IPS DF 4.7 (cell line): ENCODE measurements at regions not wholly inside any gene's neighbourhood (a gene's known extent, or its start where the extent isn't known, plus 50 kb on each side); places are given as distances from the start of the nearest gene placed in this dataset.
"Not testable (repeated sequence)": the region's sequence is repeated elsewhere in the genome, so short reads cannot be mapped to it uniquely, and the experiment has no call there.

Experiments used
- DNase-seq: peaks from one replicate; pipeline ENCODE4 v3.0.0-alpha.2; 2013; ENCODE audit warnings: low spot score; ENCODE audit errors: extremely low read depth

GRCh38 chr6:71706523-71706922 is 179.8 kb upstream of the RIMS1 start:
- DNase-seq = no peak

GRCh38 chr6:71707059-71707458 is 179.3 kb upstream of the RIMS1 start:
- no peak for DNase-seq

GRCh38 chr6:71720705-71721104 is 165.6 kb upstream of the RIMS1 start:
- no peak for DNase-seq

DNA sequence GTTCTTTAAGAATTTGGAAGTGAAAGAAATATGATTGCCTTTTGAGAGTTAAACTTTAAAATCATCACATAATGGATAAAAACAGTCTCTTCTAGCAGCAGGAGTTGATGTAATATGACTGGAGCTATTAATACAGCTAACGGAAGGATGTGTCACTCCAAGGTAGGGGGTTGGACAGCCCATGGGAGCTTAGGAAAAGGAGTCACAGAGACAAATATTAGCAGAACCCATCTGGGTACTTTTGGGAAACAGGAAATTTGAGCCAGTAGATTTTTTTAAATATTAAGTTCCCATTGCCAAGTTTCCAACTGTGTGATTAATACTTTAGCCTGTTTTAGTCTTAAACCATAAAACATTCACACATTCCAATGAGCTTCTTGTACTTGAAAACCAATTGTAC is 164.7 kb upstream of the RIMS1 start:
- DNase-seq = no peak

GRCh38 chr6:71722736-71723135 is 163.6 kb upstream of the RIMS1 start:
- DNase-seq = no peak

DNA sequence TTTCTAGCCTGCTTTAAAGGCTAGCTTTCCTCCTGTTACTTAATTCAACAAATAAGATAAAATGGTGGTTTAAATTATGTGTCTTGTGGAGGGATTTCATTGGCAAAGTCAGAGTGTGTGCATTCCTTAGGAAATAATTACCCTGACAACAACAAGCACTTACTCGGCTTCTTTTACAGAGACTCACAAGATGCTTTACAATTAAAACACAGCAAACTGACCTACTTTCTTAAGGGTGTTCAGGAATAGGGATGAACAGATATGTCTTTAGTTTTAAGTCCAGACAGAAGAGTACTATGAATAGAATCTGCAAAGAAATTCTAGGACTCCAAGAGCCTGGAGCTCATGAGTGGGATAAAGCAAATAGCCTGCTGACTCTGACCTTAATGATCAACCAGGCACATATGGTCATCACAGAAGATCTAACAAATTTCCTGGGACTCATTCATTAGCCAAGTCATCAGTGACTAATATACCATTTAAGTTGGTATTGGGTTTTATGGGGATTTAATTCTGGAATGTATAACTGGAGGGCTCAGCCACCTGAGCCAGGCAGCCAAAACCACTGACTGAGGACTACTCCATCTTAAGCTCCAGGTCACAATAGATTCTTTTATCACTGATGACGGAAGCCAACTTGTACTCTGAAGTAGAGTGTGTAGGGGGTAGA is 161.8 kb upstream of the RIMS1 start:
- DNase-seq = no peak

- no peak for DNase-seq
These were observed 161.3 kb upstream of the RIMS1 start for GRCh38 chr6:71725126-71725470.

- no peak for DNase-seq
These were observed 160.2 kb upstream of the RIMS1 start for GRCh38 chr6:71726121-71726520.

- DNase-seq = no peak
These were observed 158.6 kb upstream of the RIMS1 start for GRCh38 chr6:71727632-71728294.

DNA sequence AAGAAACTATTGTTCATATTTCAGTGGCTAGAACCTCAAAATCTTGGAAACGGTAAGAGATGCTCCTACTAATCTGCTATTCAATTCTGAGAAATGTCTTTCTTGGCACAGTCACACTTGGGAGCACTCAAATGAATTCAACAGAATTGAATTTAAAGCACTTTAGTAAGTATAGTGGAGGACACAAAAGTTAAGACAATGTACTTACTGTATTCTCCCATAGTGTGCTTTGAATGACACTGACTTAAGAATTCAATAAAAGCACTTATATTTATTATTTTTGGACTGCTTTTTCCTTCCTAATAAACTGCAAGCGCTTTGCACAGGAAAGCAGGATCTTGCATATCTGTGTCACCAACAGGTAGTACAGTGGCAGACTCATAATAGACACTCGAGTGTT is 156.1 kb upstream of the RIMS1 start:
- DNase-seq = no peak

DNA sequence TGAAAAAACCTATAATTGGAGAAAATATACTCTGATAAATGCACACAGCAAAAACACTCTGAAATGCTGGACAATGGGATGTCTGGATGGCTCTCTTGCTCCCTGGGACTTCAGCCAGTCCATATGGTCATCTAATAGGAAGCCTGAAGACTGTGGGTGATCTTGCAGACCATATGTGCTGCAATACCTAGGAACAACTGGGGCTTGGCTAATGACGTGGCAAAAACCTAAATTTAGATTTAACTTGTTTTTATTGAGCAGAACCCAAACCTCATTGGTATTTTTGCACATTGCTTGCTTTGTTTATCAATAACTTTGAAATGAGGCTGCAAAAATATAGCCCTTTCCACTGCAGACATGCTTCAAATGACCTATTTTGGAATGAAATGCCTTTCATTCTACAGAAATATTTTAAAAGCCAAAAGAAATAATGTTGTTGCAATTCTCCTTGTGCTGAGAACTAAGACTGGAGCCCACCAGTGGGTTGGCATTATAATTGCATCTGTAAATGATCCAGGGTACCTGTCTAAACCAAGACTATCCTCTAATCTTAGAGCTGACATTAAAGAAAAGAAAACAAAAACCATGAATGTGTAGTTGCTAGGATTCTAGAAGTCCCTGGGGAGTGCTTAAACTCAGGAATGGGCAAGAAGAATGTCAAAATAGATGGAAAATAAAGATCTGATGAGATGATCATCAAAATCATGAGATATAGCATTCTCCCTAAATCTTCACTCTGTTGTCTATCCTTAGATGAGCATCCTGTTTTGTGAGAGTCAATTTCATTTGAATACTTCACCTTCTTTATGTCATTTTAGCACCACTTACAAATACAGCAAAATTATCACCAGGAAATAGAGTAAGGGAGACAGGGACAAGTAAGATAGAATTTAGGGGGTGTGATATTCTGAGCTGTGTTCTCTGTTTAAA is 152.1 kb upstream of the RIMS1 start:
- no peak for DNase-seq

GRCh38 chr6:71737953-71738352 is 148.4 kb upstream of the RIMS1 start:
- no peak for DNase-seq

- DNase-seq = no peak
These were observed 140.8 kb upstream of the RIMS1 start for GRCh38 chr6:71745525-71745924.

DNA sequence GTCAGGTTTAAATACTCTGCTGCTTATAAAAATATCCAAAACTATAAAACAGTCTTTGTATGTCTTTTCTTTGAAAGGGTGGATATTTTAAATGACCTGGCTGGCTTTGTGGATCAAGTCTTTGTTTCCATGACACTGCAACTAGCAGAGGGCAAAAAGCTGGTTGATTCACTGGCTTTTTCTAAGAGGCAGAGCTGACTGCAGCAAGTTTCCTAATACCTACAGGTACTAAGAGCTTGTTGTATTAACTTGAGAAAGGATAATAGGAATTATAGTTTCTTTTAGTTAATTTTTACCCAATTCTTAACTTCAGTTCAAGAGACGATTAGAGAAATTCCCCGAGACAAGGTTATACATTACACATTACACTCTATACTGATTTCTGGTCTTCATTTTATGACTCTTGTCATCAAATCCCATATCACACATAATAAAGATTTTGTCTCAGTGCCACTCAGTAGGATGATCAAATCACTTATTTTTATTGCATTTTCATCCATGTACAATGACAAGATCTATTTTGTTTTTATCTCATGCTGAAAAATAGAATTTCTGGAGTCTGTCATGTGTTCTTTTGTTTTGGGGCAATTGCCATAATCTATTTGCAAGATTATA is 120.1 kb upstream of the RIMS1 start:
- no peak for DNase-seq

DNA sequence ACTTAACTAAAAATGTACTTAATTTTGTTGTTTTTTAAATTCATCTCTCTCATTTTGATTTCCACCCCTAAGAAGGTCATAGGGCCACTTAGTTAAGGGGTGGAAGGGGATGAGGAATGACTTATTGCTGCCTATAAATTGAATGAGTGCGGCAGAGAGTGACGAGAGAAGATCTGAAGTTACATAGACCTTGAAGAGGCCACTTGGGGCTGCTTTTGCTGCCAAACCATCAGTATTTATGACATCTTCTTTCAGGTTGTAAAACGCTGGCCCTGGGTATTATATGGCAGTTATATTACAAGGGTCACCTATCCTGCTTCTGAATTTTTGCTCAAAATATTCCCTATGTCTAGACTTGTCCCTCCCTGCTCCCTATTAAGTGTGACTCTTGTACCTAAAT is 119.6 kb upstream of the RIMS1 start:
- no peak for DNase-seq

DNA sequence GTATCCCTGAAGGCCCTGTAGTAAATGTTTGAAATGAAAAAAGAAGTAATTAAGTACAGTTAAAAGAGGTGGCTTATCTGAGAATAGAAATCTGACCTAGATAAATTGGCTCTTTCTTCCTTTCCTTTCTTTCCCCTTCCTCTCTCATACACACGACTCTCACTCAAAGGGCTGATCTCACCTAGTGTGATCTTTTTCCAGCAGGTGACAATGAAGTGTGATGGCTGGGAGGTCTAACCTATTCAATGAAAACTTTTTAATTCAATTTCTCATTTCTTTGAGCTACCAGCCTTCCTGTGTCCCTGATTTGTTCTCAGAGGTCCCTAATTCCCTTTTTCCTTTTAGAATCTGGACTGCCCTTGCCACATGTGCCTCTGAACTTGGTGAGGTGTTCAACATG is 118.0 kb upstream of the RIMS1 start:
- DNase-seq = no peak

- no peak for DNase-seq
These were observed 77.5 kb upstream of the RIMS1 start for GRCh38 chr6:71808865-71809264.

DNA sequence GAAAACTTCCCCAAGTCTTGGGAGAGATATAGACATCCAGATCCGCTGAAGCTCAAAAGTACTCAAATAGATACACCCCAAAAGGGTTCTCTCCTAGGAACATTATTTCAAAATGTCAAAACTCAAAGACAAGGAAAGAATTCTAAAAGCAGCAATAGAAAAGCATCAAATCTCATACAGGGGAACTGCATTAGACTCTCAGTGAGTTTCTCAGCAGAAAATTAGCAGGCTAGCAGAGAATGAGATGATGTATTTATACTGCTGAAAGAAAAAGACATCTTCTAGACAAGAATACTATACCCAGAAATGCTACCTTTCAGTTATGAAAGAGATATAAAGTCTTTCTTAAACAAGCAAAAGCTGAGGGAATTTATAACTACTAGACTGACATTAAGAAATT is 75.5 kb upstream of the RIMS1 start:
- DNase-seq = no peak

- no peak for DNase-seq
These were observed 63.7 kb upstream of the RIMS1 start for GRCh38 chr6:71822625-71823024.

DNA sequence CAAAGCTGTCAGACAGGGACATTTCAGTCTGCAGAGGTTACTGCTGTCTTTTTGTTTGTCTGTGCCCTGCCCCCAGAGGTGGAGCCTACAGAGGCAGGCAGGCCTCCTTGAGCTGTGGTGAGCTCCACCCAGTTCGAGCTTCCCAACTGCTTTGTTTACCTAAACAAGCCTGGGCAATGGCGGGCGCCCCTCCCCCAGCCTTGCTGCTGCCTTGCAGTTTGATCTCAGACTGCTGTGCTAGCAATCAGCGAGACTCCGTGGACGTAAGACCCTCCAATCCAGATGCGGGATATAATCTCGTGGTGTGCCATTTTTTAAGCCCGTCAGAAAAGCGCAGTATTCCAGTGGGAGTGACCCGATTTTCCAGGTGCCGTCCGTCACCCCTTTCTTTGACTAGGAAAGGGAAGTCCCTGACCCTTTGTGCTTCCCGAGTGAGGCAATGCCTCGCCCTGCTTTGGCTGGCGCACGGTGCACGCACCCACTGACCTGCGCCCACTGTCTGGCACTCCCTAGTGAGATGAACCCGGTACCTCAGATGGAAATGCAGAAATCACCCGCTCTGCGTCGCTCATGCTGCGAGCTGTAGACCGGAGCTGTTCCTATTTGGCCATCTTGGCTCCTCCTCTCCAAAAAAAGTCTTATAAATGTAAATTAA is 54.1 kb upstream of the RIMS1 start:
- DNase-seq = not testable (repeated sequence)
